ENCODE measurements at regions not wholly inside any gene's neighbourhood (a gene's known extent, or its start where the extent isn't known, plus 50 kb on each side); places are given as distances from the start of the nearest gene placed in this dataset.

DNA sequence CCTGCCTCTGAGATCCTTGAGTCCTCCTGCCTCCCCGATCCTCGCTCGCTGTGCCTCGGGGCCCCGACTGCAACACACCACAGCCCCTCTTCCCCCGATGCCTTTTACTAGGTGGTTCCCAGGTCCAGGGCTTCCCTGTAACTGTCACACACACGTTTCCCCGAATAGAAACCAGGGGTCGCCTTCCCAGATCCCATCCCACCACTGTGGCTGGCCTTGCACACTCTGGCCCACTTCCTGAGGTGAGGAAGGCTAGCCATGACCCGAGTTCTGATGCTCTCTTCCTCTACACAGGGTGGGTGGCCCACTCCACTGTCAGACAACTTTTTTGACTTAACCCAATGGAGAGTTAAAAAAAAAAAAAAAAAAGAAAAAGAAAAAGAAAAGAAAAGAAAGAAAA, 139.6 kb upstream of the ASB18 start:
- Histone ChIP-seq H3K36me3 (no peaks in the 10 kb centered on the region), H3K4me1 (no peaks in the 10 kb centered on the region), H3K27me3 (no peaks in the 10 kb centered on the region), H3K4me3 (replicated peaks in 1 of 3) (no peak overlapping the region), H3K9me3 (no peaks in the 10 kb centered on the region), H3K27ac (no peak overlapping the region)
- DNase-seq: no peak
- intact Hi-C loops (cut with DNase I): no loop called here
- WGBS, 2 donors: 89 to 95% methylated on average over 10 of the region's 10 CpGs
- TF ChIP-seq, protein P1, sequence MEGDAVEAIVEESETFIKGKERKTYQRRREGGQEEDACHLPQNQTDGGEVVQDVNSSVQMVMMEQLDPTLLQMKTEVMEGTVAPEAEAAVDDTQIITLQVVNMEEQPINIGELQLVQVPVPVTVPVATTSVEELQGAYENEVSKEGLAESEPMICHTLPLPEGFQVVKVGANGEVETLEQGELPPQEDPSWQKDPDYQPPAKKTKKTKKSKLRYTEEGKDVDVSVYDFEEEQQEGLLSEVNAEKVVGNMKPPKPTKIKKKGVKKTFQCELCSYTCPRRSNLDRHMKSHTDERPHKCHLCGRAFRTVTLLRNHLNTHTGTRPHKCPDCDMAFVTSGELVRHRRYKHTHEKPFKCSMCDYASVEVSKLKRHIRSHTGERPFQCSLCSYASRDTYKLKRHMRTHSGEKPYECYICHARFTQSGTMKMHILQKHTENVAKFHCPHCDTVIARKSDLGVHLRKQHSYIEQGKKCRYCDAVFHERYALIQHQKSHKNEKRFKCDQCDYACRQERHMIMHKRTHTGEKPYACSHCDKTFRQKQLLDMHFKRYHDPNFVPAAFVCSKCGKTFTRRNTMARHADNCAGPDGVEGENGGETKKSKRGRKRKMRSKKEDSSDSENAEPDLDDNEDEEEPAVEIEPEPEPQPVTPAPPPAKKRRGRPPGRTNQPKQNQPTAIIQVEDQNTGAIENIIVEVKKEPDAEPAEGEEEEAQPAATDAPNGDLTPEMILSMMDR (IDR thresholded peaks at IDR 0.05): no peak
- TF ChIP-seq POLR2A (IDR thresholded peaks at IDR 0.05): no peak

DNA sequence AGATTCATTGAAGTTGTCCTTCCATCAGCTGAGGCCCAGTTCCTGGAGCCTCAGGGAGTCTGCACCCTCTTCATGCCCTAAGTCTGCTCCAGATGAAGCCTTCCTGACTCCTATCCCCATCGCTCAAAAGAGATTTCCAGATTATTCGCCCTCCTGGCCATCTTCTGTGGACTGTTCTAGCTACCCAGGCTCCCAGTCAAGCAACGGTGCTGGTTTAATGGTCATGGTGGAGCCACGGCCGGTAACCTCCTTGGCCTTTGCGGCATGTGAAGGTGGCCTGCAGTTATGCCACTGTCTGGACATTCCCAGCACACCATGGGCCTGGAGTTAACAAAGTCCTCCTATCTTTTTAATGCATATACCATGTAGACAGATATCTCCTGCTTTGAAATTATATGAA, 140.1 kb upstream of the ASB18 start:
- Histone ChIP-seq H3K27me3 (no peaks in the 10 kb centered on the region), H3K4me3 (replicated peaks in 1 of 3) (no peak overlapping the region), H3K9me3 (no peaks in the 10 kb centered on the region), H3K4me1 (no peaks in the 10 kb centered on the region), H3K27ac (no peak overlapping the region), H3K36me3 (no peaks in the 10 kb centered on the region)
- TF ChIP-seq POLR2A (IDR thresholded peaks at IDR 0.05): no peak
- TF ChIP-seq, protein P1 (IDR thresholded peaks at IDR 0.05): no peak
- intact Hi-C loops (cut with DNase I): no loop called here
- no peak for DNase-seq
- 93 to 100% methylated on average over 6 of the region's 6 CpGs for WGBS, 2 donors

DNA sequence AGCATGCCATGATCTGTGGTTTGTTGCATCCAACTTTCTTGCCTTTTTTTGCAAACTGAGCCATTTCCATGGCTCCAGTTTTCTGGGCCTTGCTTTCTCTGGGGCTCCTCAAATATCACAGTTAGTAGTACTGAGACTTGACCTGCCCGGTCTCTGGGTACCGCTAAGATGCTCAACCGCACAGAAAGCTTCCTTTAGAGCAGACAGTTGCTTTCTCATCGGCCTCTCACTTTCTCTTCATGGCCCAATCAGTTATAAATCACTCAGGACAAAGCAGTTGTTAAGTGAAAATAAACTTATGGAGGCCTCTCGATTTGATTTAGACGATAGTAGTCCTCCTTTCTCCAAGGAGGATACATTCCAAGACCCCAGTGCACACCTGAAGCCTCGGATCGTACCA, 141.2 kb upstream of the ASB18 start:
- no peaks in the 10 kb centered on the region for H3K36me3 ChIP-seq
- H3K27me3 ChIP-seq: no peaks in the 10 kb centered on the region
- TF ChIP-seq, protein P1 (IDR thresholded peaks at IDR 0.05): no peak
- no peak for TF ChIP-seq POLR2A (IDR thresholded peaks at IDR 0.05)
- no peaks in the 10 kb centered on the region for H3K9me3 ChIP-seq
- no peak overlapping the region for H3K27ac ChIP-seq
- DNase-seq: no peak
- intact Hi-C loops (cut with DNase I): no loop called here
- no peak overlapping the region for H3K4me3 ChIP-seq (replicated peaks in 1 of 3)
- H3K4me1 ChIP-seq: no peaks in the 10 kb centered on the region
- 97 to 98% methylated on average over 8 of the region's 8 CpGs for WGBS, 2 donors

DNA sequence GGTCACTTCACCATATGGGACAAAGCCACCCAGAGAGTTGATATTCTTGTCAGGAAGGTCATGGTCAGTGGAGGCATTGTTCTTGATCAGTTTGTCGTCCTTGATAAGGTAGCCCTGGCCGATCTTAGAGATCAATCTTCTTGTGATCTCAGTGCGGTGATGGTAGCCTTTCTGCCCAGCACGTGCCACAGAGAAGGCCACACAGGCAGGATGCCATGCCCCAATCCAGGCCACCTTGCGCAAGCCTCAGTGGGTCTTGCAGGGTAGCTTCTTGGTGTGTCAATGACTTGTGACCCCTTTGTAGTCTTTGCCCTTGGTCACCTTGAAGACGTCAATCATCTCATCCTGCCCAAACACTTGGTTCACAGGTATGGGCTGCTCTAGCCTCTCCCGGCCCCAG, 143.9 kb upstream of the ASB18 start:
- Histone ChIP-seq H3K4me3 (replicated peaks in 1 of 3) (no peak overlapping the region), H3K9me3 (no peaks in the 10 kb centered on the region), H3K27me3 (no peaks in the 10 kb centered on the region), H3K27ac (no peak overlapping the region), H3K4me1 (no peaks in the 10 kb centered on the region), H3K36me3 (no peaks in the 10 kb centered on the region)
- WGBS, 2 donors: 98 to 100% methylated on average over 5 to 7 of the region's 7 CpGs
- TF ChIP-seq, protein P1 (IDR thresholded peaks at IDR 0.05): no peak
- no peak for TF ChIP-seq POLR2A (IDR thresholded peaks at IDR 0.05)
- no peak for DNase-seq
- intact Hi-C loops (cut with DNase I): no loop called here

DNA sequence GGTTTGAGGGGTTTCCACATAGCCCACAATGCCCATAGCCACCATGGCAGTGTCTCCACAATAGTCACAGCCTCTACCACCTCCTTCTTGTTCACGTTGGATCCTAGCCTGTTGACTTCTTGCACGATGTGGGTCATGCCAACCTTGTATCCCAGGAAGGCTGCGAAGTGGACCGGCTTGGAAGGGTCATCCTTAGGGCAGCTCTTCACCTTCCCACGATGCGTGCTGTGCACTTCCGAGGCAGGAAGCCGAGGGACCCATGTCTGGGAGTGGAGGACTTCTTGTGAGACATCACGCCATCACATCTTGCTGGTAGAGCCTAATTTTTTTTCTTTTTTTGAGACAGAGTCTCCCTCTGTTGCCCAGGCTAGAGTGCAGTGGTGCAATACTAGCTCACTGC, 144.6 kb upstream of the ASB18 start:
- Histone ChIP-seq H3K36me3 (no peaks in the 10 kb centered on the region), H3K4me3 (replicated peaks in 1 of 3) (no peak overlapping the region), H3K27ac (no peak overlapping the region), H3K27me3 (no peaks in the 10 kb centered on the region), H3K4me1 (no peaks in the 10 kb centered on the region), H3K9me3 (no peaks in the 10 kb centered on the region)
- 98% methylated on average over 9 of the region's 9 CpGs for WGBS, 2 donors
- TF ChIP-seq, protein P1 (IDR thresholded peaks at IDR 0.05): no peak
- no peak for TF ChIP-seq POLR2A (IDR thresholded peaks at IDR 0.05)
- intact Hi-C loops (cut with DNase I): no loop called here
- DNase-seq: no peak

All from thyroid gland (tissue), 4 donors.